ENCODE measurements at regions not wholly inside any gene's neighbourhood (a gene's known extent, or its start where the extent isn't known, plus 50 kb on each side); places are given as distances from the start of the nearest gene placed in this dataset.

- TF ChIP-seq, protein P1, sequence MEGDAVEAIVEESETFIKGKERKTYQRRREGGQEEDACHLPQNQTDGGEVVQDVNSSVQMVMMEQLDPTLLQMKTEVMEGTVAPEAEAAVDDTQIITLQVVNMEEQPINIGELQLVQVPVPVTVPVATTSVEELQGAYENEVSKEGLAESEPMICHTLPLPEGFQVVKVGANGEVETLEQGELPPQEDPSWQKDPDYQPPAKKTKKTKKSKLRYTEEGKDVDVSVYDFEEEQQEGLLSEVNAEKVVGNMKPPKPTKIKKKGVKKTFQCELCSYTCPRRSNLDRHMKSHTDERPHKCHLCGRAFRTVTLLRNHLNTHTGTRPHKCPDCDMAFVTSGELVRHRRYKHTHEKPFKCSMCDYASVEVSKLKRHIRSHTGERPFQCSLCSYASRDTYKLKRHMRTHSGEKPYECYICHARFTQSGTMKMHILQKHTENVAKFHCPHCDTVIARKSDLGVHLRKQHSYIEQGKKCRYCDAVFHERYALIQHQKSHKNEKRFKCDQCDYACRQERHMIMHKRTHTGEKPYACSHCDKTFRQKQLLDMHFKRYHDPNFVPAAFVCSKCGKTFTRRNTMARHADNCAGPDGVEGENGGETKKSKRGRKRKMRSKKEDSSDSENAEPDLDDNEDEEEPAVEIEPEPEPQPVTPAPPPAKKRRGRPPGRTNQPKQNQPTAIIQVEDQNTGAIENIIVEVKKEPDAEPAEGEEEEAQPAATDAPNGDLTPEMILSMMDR (IDR thresholded peaks at IDR 0.05; ENCODE audit: low read depth, low read length, missing input control) = no peak
- no peak for TF ChIP-seq EGR1 (IDR thresholded peaks at IDR 0.05; ENCODE audit: low read depth in 2 of 2)
- TF ChIP-seq SP1 (IDR thresholded peaks at IDR 0.05) = no peak
- TF ChIP-seq RAD21 (IDR thresholded peaks at IDR 0.05) = no peak
- TF ChIP-seq, protein P2, sequence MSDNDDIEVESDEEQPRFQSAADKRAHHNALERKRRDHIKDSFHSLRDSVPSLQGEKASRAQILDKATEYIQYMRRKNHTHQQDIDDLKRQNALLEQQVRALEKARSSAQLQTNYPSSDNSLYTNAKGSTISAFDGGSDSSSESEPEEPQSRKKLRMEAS (IDR thresholded peaks at IDR 0.05) = no peak
- TF ChIP-seq YY1 (IDR thresholded peaks at IDR 0.05) = no peak
Observed at GRCh38 chr7:153158149-153158548, 398.6 kb downstream of the ACTR3B start.

All from liver (tissue), 3 donors.